ENCODE measurements at regions not wholly inside any gene's neighbourhood (a gene's known extent, or its start where the extent isn't known, plus 50 kb on each side); places are given as distances from the start of the nearest gene placed in this dataset.

DNA sequence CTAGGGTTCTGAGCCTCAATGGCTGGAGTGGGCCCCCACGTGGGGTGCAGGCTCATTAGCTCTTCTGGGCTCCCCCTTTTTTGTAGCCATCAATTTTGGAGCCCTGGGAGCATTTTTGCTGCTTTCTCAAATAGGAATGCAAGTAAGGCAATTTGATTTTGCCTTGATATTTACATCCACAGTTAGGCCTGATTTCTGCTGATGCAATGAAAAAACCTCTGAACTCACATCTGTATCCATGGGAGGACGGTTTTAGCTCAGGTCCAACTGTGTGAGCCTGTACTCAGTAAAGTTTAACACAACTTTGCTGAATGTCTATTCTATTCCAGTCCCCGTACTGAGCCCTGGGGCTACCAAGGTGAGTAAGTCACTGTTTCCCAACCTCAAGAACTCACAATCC is 425.0 kb downstream of the HAPSTR1 start:
- no peak overlapping the region for H3K27ac ChIP-seq
- TF ChIP-seq, protein P1, sequence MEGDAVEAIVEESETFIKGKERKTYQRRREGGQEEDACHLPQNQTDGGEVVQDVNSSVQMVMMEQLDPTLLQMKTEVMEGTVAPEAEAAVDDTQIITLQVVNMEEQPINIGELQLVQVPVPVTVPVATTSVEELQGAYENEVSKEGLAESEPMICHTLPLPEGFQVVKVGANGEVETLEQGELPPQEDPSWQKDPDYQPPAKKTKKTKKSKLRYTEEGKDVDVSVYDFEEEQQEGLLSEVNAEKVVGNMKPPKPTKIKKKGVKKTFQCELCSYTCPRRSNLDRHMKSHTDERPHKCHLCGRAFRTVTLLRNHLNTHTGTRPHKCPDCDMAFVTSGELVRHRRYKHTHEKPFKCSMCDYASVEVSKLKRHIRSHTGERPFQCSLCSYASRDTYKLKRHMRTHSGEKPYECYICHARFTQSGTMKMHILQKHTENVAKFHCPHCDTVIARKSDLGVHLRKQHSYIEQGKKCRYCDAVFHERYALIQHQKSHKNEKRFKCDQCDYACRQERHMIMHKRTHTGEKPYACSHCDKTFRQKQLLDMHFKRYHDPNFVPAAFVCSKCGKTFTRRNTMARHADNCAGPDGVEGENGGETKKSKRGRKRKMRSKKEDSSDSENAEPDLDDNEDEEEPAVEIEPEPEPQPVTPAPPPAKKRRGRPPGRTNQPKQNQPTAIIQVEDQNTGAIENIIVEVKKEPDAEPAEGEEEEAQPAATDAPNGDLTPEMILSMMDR (conservative IDR thresholded peaks at IDR 0.05; ENCODE audit: low read depth) = no peak
- POLR2A ChIA-PET (ENCODE audit: low non-redundant PET) = no interaction called here
- DNase-seq (ENCODE audit: low spot score) = no peak
- CTCF ChIA-PET = interaction anchor here (0.7 kb wide), 1 partner anchor 353 kb away, joined by 3 read pairs; no protein-coding TSS in a partner anchor

DNA sequence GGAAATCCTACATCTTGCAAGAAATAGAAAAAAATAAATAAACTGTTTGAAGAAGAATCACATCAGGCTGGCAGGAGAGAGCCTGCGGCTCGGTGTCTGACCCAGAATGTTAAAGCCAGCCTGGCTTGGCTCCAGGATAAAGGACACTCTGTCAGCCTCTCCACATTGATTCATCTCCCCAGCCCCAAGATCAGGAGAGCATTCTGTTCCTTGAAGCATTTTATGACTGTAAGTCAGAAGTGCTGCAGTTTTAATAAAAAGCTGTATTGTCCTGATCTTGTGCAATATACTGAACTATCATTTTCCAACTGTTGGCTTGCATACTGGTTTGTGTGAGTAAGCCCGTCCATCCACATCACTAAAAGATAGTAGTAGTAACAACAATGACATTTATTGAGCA is 426.6 kb downstream of the HAPSTR1 start:
- H3K27ac ChIP-seq = no peak overlapping the region
- CTCF ChIA-PET = interaction anchor here (0.5 to 0.7 kb wide), 2 partner anchors 29 to 600 kb away, joined by 3 to 6 read pairs; no protein-coding TSS in a partner anchor
- POLR2A ChIA-PET (ENCODE audit: low non-redundant PET) = no interaction called here
- TF ChIP-seq, protein P1 (conservative IDR thresholded peaks at IDR 0.05; ENCODE audit: low read depth) = no peak
- no peak for DNase-seq (ENCODE audit: low spot score)

DNA sequence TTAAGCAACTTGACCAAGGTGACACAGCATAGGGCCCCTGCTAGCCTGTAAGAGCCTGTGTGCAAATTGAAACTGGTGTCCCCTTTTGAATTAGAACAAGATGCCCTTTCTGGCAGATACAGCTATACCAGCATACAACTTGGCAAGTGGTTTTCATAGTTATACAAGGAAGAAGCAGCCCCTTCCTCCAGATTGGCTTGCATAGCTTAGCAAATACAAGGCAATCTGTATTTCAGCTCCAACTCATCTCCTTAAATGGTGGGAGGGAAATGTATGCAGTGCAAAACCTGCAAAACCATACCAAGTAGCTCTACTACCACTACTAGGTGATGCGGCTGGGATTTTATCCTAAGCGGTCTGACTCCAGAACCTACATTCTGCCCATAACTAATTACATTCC is 427.1 kb downstream of the HAPSTR1 start:
- ChIA-PET CTCF (interaction anchor here (0.5 kb wide), 1 partner anchor 28 kb away, joined by 6 read pairs; no protein-coding TSS in a partner anchor), POLR2A (ENCODE audit: low non-redundant PET) (no interaction called here)
- TF ChIP-seq, protein P1 (conservative IDR thresholded peaks at IDR 0.05; ENCODE audit: low read depth) = no peak
- DNase-seq (ENCODE audit: low spot score) = no peak
- H3K27ac ChIP-seq = no peak overlapping the region

DNA sequence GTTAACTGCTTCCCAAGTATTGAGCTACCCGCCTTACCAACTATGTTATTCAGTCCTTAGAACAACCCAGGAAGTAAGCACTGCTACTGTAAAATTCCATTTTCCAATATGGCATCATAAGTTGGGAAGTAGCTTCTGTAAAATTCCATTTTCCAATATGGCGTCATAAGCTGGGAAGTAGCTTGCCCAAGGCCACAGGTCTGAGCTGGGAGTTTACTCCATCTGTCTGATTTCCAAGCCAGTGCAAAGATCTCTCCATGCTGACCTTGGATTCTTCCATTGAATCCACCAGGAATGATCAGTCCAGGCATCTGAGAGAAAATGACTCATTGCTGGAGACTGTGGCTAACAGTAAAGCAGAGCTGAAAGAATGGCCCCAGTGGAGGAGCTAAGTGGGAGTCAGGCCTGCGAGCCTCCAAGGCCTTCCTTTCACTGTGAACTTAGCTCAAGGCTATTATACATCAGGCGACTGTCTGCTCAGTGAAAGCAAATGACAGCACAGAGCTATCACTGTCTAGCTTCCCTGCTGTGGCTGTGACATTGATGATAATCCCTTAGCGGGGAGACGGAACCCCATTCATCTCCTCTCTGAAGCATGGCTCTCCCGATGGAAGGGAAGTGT is 430.4 kb downstream of the HAPSTR1 start:
- TF ChIP-seq, protein P1 (conservative IDR thresholded peaks at IDR 0.05; ENCODE audit: low read depth) = no peak
- CTCF ChIA-PET = no interaction called here
- POLR2A ChIA-PET (ENCODE audit: low non-redundant PET) = no interaction called here
- DNase-seq (ENCODE audit: low spot score) = no peak
- no peak overlapping the region for H3K27ac ChIP-seq

DNA sequence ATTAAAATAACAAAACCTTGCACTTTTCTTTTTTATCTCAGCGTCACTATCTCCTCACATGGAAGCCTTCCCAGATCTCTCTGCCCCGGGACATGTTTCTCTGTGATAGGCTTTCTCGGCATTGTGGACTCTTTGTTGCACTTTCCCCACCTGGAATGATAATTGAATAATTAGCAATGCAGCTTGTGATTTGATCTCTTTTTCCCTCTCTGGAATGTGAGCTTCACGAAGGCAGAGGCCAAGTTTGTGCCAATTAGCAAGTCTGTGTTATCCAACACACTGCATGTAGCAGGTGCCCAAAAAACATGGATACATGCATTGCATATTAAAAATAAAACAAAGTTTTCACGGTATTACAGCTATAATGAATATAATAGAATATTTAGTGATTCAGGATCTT is 431.2 kb downstream of the HAPSTR1 start:
- no peak for DNase-seq (ENCODE audit: low spot score)
- H3K27ac ChIP-seq = no peak overlapping the region
- CTCF ChIA-PET = no interaction called here
- TF ChIP-seq, protein P1 (conservative IDR thresholded peaks at IDR 0.05; ENCODE audit: low read depth) = no peak
- POLR2A ChIA-PET (ENCODE audit: low non-redundant PET) = no interaction called here

DNA sequence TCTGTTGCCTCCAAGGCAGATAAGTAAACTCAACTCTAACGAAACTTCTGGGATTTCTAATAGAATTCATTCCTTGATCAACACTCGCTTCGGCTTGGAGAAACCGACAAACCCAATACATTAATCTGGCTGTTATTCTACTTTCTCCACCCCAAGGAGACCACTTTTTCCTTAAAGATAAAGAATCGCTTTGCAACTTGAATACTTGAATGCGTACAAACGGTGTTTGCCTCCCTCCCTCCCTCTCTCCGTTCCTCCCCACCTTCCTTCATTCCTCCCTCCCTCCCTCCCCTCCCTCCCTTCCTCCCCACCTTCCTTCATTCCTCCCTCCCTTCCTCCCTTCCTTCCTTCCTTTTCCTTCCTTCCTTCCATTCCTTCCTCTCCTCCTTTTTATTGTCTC is 432.6 kb downstream of the HAPSTR1 start:
- TF ChIP-seq, protein P1 (conservative IDR thresholded peaks at IDR 0.05; ENCODE audit: low read depth) = no peak
- DNase-seq (ENCODE audit: low spot score) = no peak
- POLR2A ChIA-PET (ENCODE audit: low non-redundant PET) = no interaction called here
- H3K27ac ChIP-seq = no peak overlapping the region
- CTCF ChIA-PET = no interaction called here
